Choroid plexus epithelial cell (primary cell): ENCODE measurements at regions not wholly inside any gene's neighbourhood (a gene's known extent, or its start where the extent isn't known, plus 50 kb on each side); places are given as distances from the start of the nearest gene placed in this dataset.

Source experiments
- DNase-seq: peaks from one replicate; pipeline ENCODE4 v3.0.0-alpha.2; 2010; ENCODE audit warnings: low read depth
- H3K4me3 ChIP-seq: 2 replicates; pipeline ENCODE4 v1.5.1; 2011; ENCODE audit warnings: low read depth, mild to moderate bottlenecking, control low read depth, low read length, moderate library complexity
- CTCF ChIP-seq: conservative IDR thresholded peaks from 2 replicates; pipeline ENCODE4 v1.5.1; 2011; ENCODE audit warnings: low read depth, mild to moderate bottlenecking, control low read depth, inconsistent platforms, low read length, moderate library complexity

- TF ChIP-seq CTCF, result no peak
- H3K4me3 ChIP-seq, result no peak overlapping the region
- no peak for DNase-seq
Measured at GRCh38 chr1:234968451-234968850, 160.2 kb downstream of the TOMM20 start.

- no peak for DNase-seq
- no peak overlapping the region for H3K4me3 ChIP-seq
- no peak for TF ChIP-seq CTCF
Measured at GRCh38 chr1:234967121-234967520, 161.5 kb downstream of the TOMM20 start.

- H3K4me3 ChIP-seq, result no peak overlapping the region
- peak; percentile 55 for DNase-seq
- no peak for TF ChIP-seq CTCF
Measured at GRCh38 chr1:234965111-234965510, 163.5 kb downstream of the TOMM20 start.

GRCh38 chr1:234963904-234964702 is 164.5 kb downstream of the TOMM20 start:
- TF ChIP-seq CTCF, result no peak
- H3K4me3 ChIP-seq, result no peak overlapping the region
- DNase-seq, result no peak

GRCh38 chr1:234963180-234963903 is 165.3 kb downstream of the TOMM20 start:
- TF ChIP-seq CTCF, result no peak
- no peak overlapping the region for H3K4me3 ChIP-seq
- peak; percentile 94 for DNase-seq

DNA sequence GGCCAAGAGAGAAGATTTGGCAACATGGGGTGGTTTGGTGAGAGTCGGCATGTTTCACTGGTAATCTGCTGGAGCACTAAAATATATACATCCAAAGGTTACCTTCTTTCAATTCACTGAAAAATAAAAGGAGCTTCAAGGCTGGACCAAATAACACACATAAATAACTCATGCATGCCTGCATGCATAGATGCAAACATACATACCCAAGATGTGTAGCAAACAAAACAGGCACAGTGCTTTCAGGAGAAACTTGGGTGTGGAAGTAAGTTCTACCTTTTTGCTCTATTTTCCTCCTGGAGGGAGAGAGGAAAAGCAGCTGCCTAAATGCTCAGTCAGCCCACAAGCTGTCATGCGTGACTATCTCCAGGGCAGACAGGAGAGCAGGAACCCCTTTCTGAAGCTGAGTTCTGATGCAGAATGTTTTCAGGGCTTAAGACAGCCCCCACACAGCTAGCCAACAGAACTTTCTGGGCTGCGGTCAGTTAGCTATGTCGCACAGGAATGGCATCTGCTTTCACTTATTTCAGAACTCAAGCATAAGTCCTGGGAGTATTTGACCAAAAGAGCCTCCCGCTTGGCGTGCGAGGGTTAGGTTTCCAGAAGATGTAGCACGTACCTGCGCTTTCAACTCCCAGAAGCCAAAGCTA is 166.2 kb downstream of the TOMM20 start:
- TF ChIP-seq CTCF, result no peak
- peak overlapping the region; percentile 11 for H3K4me3 ChIP-seq
- DNase-seq, result peak; percentile 100
